HG03175 (cell line): ENCODE measurements at regions not wholly inside any gene's neighbourhood (a gene's known extent, or its start where the extent isn't known, plus 50 kb on each side); places are given as distances from the start of the nearest gene placed in this dataset.
"Not testable (repeated sequence)": the region's sequence is repeated elsewhere in the genome, so short reads cannot be mapped to it uniquely, and the experiment has no call there.

Experiments used
- ATAC-seq: cut with Tn5 transposase; IDR thresholded peaks from one replicate; pipeline ENCODE4 v1.9.1; 2021; ENCODE audit warnings: mild to moderate bottlenecking, moderate library complexity; ENCODE audit not compliant: unreplicated experiment

GRCh38 chr11:100409267-100409666, 277.8 kb upstream of the ARHGAP42 start:
- ATAC-seq = not testable (repeated sequence)

DNA sequence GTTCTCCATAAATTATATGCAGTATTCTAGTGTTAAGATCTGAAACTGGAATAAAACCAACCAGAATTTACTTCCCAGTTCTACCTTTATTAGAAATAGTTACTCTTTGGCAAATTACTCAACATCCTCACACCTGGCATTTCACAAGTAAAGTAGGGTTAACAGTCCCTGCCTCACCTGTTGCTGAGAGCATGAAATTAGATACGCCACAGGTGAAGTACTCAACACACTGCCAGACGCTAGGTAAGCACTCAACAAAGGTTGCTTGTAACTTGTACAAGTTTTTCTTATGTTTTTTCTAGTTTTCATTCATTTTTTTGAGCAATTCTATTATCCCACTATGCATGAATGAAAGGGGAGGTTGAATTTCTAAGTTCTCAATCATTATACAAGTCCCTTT, 267.6 kb upstream of the ARHGAP42 start:
- ATAC-seq = no peak

- ATAC-seq = no peak
Observed at GRCh38 chr11:100434821-100435641, 252.1 kb upstream of the ARHGAP42 start.

DNA sequence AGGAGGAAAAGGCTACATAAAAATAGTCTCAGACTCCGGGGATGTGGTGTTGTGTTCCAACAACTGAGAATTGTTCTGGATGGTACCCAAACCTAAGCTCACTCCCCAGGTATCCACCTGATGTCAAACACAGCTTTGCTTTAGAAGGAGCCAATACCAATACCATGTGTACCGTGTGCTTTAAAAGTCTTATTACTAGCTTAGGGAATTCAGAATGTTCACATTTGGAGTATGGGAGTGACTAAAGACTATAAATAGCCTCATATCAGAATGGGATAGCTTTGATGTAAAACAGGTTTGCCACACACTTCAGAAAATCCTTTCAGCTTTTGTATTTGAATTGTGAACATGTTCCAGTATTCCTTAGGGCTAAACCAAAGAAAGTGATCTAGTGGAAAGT, 248.7 kb upstream of the ARHGAP42 start:
- no peak for ATAC-seq

- no peak for ATAC-seq
Observed at GRCh38 chr11:100441086-100441485, 246.0 kb upstream of the ARHGAP42 start.

- no peak for ATAC-seq
Observed at GRCh38 chr11:100442017-100442416, 245.1 kb upstream of the ARHGAP42 start.

- no peak for ATAC-seq
Observed at GRCh38 chr11:100445231-100445735, 241.8 kb upstream of the ARHGAP42 start.

GRCh38 chr11:100451801-100452460, 235.2 kb upstream of the ARHGAP42 start:
- ATAC-seq = not testable (repeated sequence)

DNA sequence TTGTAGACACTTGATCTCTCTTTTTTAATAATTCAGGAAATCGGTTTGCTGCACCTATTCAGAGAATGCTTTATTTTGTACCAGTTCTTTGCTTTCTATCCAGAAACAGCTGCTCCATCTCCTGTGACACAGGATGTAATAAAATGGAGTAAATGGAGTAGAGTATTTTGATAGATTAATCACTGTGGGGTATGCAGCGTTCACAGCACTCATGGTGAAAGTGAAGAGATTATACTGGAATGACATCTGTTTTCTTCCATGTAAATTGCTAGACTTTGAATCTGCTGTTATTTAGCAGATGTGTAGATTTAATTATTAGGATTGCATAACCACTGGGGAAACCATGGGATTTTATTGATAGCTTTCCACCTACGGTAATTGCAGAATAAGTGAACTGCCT, 227.3 kb upstream of the ARHGAP42 start:
- ATAC-seq = no peak

DNA sequence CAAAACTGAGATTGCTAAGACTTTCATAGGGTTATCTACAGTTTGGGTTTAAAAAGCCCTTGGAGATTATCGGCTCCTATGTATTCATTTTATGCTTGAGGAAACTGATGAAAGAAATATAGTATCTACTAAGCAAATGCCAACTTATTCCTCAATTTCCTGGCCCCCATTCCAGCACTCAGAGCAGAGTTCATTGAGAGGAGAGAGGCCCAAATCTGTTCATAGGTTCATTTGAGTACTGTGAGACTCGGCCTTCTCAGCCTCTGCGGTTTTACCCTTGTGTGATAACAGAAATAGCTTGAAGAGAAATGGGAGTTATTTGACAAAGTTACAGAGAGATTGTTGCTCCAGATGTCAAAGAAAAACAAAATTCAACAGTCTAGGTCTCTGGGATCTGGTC, 226.7 kb upstream of the ARHGAP42 start:
- ATAC-seq = no peak

DNA sequence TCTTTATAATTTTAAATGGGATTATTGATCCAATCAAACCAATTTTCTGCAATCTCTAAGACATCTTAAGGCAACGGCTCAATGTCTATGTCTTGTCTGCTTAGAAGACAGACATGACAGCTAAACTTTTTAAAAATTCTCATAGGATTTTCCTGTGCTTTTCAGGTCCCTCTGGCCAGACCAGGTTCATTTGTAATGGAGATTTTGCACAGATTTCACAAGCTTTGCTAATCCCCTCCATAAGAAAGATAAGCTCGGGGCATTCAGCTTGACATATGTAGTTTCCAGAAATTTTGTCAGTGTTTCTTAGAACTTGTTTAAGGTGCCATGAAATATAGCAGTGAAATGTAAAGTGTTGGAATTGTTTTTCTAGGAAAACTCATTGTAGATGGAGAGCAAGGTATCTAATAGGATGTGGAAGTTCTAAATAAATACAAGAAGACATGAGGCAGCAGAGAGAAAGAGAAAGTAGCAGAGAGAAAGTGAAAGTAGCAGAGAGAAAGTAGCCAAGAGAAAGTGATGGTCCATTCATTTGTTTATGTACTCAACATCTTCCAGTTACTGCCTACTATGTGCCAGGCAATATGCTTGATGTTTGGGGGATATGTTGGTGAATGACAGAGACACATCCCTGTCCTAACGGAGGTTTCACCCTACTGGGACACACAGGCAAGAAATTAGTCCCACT, 219.1 kb upstream of the ARHGAP42 start:
- ATAC-seq = peak; percentile 63

DNA sequence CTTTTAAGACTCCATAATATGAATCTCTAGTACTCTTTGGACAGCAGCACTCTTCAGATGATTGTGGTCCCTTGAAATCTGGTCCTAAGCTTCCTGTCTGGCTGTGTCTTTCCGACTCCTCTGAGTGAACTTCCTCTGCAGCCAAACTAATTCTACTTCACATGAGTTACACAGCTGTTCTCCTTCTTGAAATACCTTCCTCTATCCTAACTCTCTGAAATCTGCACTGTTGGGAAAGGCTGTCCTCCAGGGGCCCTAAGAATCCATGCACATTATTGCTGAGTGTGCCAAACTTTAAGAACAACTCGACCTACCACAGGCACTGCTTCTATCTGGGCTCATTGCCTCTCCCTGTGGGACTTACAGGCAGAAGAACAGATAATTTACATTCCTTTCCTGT, 217.3 kb upstream of the ARHGAP42 start:
- no peak for ATAC-seq

GRCh38 chr11:100472727-100473389, 214.2 kb upstream of the ARHGAP42 start:
- no peak for ATAC-seq

DNA sequence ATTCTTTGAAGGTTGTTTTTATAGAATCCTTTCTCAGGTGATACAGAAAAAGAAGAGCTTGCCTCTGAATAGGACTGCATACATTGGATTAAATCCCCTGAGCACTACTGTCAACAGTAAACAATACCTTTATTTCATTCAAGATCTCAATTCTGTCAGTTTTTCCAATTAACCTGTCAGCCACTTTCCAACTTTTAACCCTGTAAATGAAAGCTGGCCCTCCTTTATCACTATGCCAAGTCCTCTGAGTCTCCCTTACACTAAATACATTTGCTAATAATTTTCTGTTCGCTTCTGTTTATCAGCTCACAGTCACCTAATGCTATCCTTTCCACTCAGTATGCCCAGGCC, 213.7 kb upstream of the ARHGAP42 start:
- no peak for ATAC-seq

- no peak for ATAC-seq
Observed at GRCh38 chr11:100484948-100485347, 202.1 kb upstream of the ARHGAP42 start.

GRCh38 chr11:100498780-100499179, 188.3 kb upstream of the ARHGAP42 start:
- ATAC-seq = no peak

GRCh38 chr11:100501450-100501849, 185.6 kb upstream of the ARHGAP42 start:
- no peak for ATAC-seq

- no peak for ATAC-seq
Observed at GRCh38 chr11:100512475-100512874, 174.6 kb upstream of the ARHGAP42 start.

DNA sequence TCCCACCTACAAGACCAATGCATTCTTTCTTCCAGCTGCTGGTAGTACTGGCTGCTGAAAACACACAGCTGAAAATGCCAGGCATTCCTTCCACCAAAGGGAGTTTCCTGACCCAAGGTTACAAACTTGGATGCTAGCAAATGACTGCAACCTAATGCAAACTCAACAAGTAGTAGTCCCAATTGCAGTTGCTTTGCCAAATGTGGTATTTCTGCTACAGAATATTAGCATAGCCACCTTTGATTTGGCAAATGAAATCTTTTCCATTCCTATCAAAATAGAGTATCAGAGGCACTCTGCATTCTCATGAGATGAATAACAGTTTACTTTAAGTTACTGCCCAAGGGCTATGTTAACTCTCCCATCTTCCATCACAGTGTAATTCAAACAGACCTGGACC, 172.0 kb upstream of the ARHGAP42 start:
- no peak for ATAC-seq

- ATAC-seq = no peak
Observed at GRCh38 chr11:100525197-100525596, 161.9 kb upstream of the ARHGAP42 start.

GRCh38 chr11:100525635-100526034, 161.5 kb upstream of the ARHGAP42 start:
- ATAC-seq = no peak
